Thyroid gland (tissue), 4 donors: ENCODE measurements at regions not wholly inside any gene's neighbourhood (a gene's known extent, or its start where the extent isn't known, plus 50 kb on each side); places are given as distances from the start of the nearest gene placed in this dataset.

ENCODE experiments used
- POLR2A ChIP-seq, 2 donors: fragments of 450-650 bp; IDR thresholded peaks; one replicate each; pipeline ENCODE4 v1.6.1; 2017; ENCODE audit warnings: antibody characterized with exemption in 2 of 2, mild to moderate bottlenecking in 2 of 2, moderate library complexity in 1 of 2
- TF ChIP-seq, protein P1 (sequence below), 6 experiments: fragments of 200-600 bp in 3 of 6; fragments of 450-650 bp in 3 of 6; sonication (generic) in 3 of 6; IDR thresholded peaks; one replicate each; pipeline ENCODE4 v1.5.1; 2016 to 2019; ENCODE audit warnings: antibody characterized with exemption in 6 of 6, mild to moderate bottlenecking in 2 of 6, inconsistent platforms in 1 of 6, moderate library complexity in 1 of 6

GRCh38 chr1:212536586-212536985 lies 72.0 kb upstream of the ATF3 start:
- TF ChIP-seq POLR2A (IDR thresholded peaks at IDR 0.05): no peak
- TF ChIP-seq, protein P1, sequence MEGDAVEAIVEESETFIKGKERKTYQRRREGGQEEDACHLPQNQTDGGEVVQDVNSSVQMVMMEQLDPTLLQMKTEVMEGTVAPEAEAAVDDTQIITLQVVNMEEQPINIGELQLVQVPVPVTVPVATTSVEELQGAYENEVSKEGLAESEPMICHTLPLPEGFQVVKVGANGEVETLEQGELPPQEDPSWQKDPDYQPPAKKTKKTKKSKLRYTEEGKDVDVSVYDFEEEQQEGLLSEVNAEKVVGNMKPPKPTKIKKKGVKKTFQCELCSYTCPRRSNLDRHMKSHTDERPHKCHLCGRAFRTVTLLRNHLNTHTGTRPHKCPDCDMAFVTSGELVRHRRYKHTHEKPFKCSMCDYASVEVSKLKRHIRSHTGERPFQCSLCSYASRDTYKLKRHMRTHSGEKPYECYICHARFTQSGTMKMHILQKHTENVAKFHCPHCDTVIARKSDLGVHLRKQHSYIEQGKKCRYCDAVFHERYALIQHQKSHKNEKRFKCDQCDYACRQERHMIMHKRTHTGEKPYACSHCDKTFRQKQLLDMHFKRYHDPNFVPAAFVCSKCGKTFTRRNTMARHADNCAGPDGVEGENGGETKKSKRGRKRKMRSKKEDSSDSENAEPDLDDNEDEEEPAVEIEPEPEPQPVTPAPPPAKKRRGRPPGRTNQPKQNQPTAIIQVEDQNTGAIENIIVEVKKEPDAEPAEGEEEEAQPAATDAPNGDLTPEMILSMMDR (IDR thresholded peaks at IDR 0.05): no peak
